Motor neuron (in vitro differentiated cells): ENCODE measurements at regions not wholly inside any gene's neighbourhood (a gene's known extent, or its start where the extent isn't known, plus 50 kb on each side); places are given as distances from the start of the nearest gene placed in this dataset.

Experiments
- ATAC-seq, 8 experiments: fragments of 200-7000 bp; cut with Tn5 transposase; replicated peaks in 6 of 8; 2 replicates each; pipeline ENCODE4 v1.8.0; 2021; ENCODE audit warnings: mild to moderate bottlenecking in 8 of 8, moderate library complexity in 8 of 8
- H3K27ac ChIP-seq, 2 donors: fragments of 250-450 bp; sonication (Bioruptor Pico); 2 replicates each; pipeline ENCODE4 v1.9.0; 2021; ENCODE audit warnings: antibody characterized with exemption in 2 of 2, mild to moderate bottlenecking in 2 of 2, moderate library complexity in 1 of 2
- H3K4me1 ChIP-seq, 2 donors: fragments of 250-450 bp; sonication (Bioruptor Pico); replicated peaks in 1 of 2; 2 replicates each; pipeline ENCODE4 v1.6.1; 2021; ENCODE audit warnings: antibody characterized with exemption in 2 of 2, mild to moderate bottlenecking in 2 of 2, moderate library complexity in 1 of 2
- H3K4me3 ChIP-seq, 5 donors: fragments of 250-450 bp; sonication (Bioruptor Pico); 2 replicates each; pipeline ENCODE4 v1.9.0; 2021; ENCODE audit warnings: antibody characterized with exemption in 5 of 5, mild to moderate bottlenecking in 5 of 5, moderate library complexity in 4 of 5
- WGBS, 10 experiments: fragments of 450-650 bp; shearing (Covaris generic); methylation state at CpG; one replicate each; pipeline ENCODE4 v1.0.0; 2022; 5-methylcytosine and 5-hydroxymethylcytosine counted together
- in situ Hi-C, 9 experiments: fragments of 400-800 bp; cut with MboI; loops; one replicate each; pipeline ENCODE4 v1.15.0; 2021; ENCODE audit warnings: low sequenced_read_pairs in 9 of 9, low pct_unique_long_range_greater_than_20kb in 2 of 9; ENCODE audit not compliant: unreplicated experiment in 9 of 9

- Histone ChIP-seq H3K4me1 (peaks cover 0 to 6% of the 10 kb centered on the region in 2 donors), H3K27ac (no peak overlapping the region), H3K4me3 (no peak overlapping the region)
- ATAC-seq, result peak in 1 of 8 experiments; percentile 57
- 28 to 86% (median 76%) methylated on average over 2 to 12 of the region's 12 CpGs for WGBS, 10 experiments
- in situ Hi-C loops, result no loop called here
Measured at GRCh38 chr5:165885623-165886350, 2380.4 kb downstream of the MAT2B start.

- Histone ChIP-seq H3K4me1 (peaks cover 0 to 6% of the 10 kb centered on the region in 2 donors), H3K4me3 (no peak overlapping the region), H3K27ac (no peak overlapping the region)
- ATAC-seq, result no peak
- 0 to 100% (median 86%) methylated on average over 1 to 2 of the region's 2 CpGs; no CpG with 5 or more reads in 4 of the 10 experiments for WGBS, 10 experiments
- in situ Hi-C loops, result no loop called here
Measured at GRCh38 chr5:165887147-165887546, 2381.7 kb downstream of the MAT2B start.

- WGBS, 10 experiments, result 2 to 100% (median 80%) methylated on average over 2 to 6 of the region's 6 CpGs; no CpG with 5 or more reads in 1 of the 10 experiments
- no peak overlapping the region for H3K4me3 ChIP-seq
- no peaks in the 10 kb centered on the region for H3K4me1 ChIP-seq
- no peak overlapping the region for H3K27ac ChIP-seq
- ATAC-seq, result no peak
- in situ Hi-C loops, result no loop called here
Measured at GRCh38 chr5:165892383-165892782, 2387.0 kb downstream of the MAT2B start.

GRCh38 chr5:165894916-165895315, 2389.5 kb downstream of the MAT2B start:
- in situ Hi-C loops, result no loop called here
- ATAC-seq, result no peak
- Histone ChIP-seq H3K27ac (no peak overlapping the region), H3K4me1 (no peaks in the 10 kb centered on the region), H3K4me3 (no peak overlapping the region)
- 0 to 100% (median 92%) methylated on average over 1 to 3 of the region's 3 CpGs for whole genome bisulfite sequencing, 10 experiments

- no peaks in the 10 kb centered on the region for H3K4me1 ChIP-seq
- no peak for ATAC-seq
- in situ Hi-C loops, result no loop called here
- H3K27ac ChIP-seq, result no peak overlapping the region
- WGBS, 10 experiments, result 0 to 100% (median 83%) methylated on average over 1 of the region's 1 CpG; no CpG with 5 or more reads in 3 of the 10 experiments
- no peak overlapping the region for H3K4me3 ChIP-seq
Measured at GRCh38 chr5:165903835-165904234, 2387.6 kb upstream of the WWC1 start.

- H3K4me1 ChIP-seq, result no peaks in the 10 kb centered on the region
- H3K4me3 ChIP-seq, result no peak overlapping the region
- in situ Hi-C loops, result no loop called here
- no peak overlapping the region for H3K27ac ChIP-seq
- peak in 2 of 8 experiments; percentile 61 to 74 for ATAC-seq
Measured at GRCh38 chr5:165906871-165907270, 2384.6 kb upstream of the WWC1 start.

- 5 to 100% (median 83%) methylated on average over 1 to 2 of the region's 2 CpGs for WGBS, 10 experiments
- in situ Hi-C loops, result no loop called here
- no peak overlapping the region for H3K4me3 ChIP-seq
- H3K4me1 ChIP-seq, result no peaks in the 10 kb centered on the region
- no peak overlapping the region for H3K27ac ChIP-seq
- no peak for ATAC-seq
Measured at GRCh38 chr5:165913059-165913458, 2378.4 kb upstream of the WWC1 start.

GRCh38 chr5:165914456-165914855, 2377.0 kb upstream of the WWC1 start:
- Histone ChIP-seq H3K4me1 (no peaks in the 10 kb centered on the region), H3K27ac (no peak overlapping the region), H3K4me3 (no peak overlapping the region)
- in situ Hi-C loops, result no loop called here
- 15 to 100% (median 91%) methylated on average over 2 to 6 of the region's 6 CpGs; no CpG with 5 or more reads in 1 of the 10 experiments for WGBS, 10 experiments
- ATAC-seq, result no peak

GRCh38 chr5:165919196-165919595, 2372.2 kb upstream of the WWC1 start:
- no peak overlapping the region for H3K27ac ChIP-seq
- H3K4me1 ChIP-seq, result no peaks in the 10 kb centered on the region
- ATAC-seq, result no peak
- 4 to 100% (median 57%) methylated on average over 1 to 3 of the region's 20 CpGs; no CpG with 5 or more reads in 2 of the 10 experiments for WGBS, 10 experiments
- in situ Hi-C loops, result no loop called here
- H3K4me3 ChIP-seq, result no peak overlapping the region

GRCh38 chr5:165920655-165921054, 2370.8 kb upstream of the WWC1 start:
- no peaks in the 10 kb centered on the region for H3K4me1 ChIP-seq
- in situ Hi-C loops, result no loop called here
- H3K4me3 ChIP-seq, result no peak overlapping the region
- no peak overlapping the region for H3K27ac ChIP-seq
- ATAC-seq, result no peak
- WGBS, 10 experiments, result 33 to 100% (median 100%) methylated on average over 1 of the region's 1 CpG; no CpG with 5 or more reads in 2 of the 10 experiments

GRCh38 chr5:165928971-165929370, 2362.5 kb upstream of the WWC1 start:
- Histone ChIP-seq H3K4me1 (no peaks in the 10 kb centered on the region), H3K4me3 (no peak overlapping the region), H3K27ac (no peak overlapping the region)
- WGBS, 10 experiments, result 5 to 93% (median 80%) methylated on average over 2 to 6 of the region's 6 CpGs
- in situ Hi-C loops, result no loop called here
- ATAC-seq, result no peak

GRCh38 chr5:165940541-165940940, 2350.9 kb upstream of the WWC1 start:
- Histone ChIP-seq H3K27ac (no peak overlapping the region), H3K4me1 (no peaks in the 10 kb centered on the region), H3K4me3 (no peak overlapping the region)
- in situ Hi-C loops, result no loop called here
- ATAC-seq, result no peak
- 0 to 100% (median 70%) methylated on average over 2 to 4 of the region's 4 CpGs for WGBS, 10 experiments

- in situ Hi-C loops, result no loop called here
- Histone ChIP-seq H3K27ac (no peak overlapping the region), H3K4me3 (no peak overlapping the region), H3K4me1 (no peaks in the 10 kb centered on the region)
- 0 to 100% (median 86%) methylated on average over 1 to 2 of the region's 2 CpGs; no CpG with 5 or more reads in 1 of the 10 experiments for WGBS, 10 experiments
- no peak for ATAC-seq
Measured at GRCh38 chr5:165956854-165957253, 2334.6 kb upstream of the WWC1 start.

- in situ Hi-C loops, result no loop called here
- H3K4me3 ChIP-seq, result no peak overlapping the region
- 8 to 100% (median 80%) methylated on average over 2 of the region's 2 CpGs; no CpG with 5 or more reads in 5 of the 10 experiments for WGBS, 10 experiments
- H3K4me1 ChIP-seq, result peaks cover 0 to 2% of the 10 kb centered on the region in 2 donors
- no peak overlapping the region for H3K27ac ChIP-seq
- ATAC-seq, result peak in 2 of 8 experiments; percentile 42 to 46
Measured at GRCh38 chr5:165981671-165982070, 2309.8 kb upstream of the WWC1 start.
